GM08714 (cell line): ENCODE measurements at regions not wholly inside any gene's neighbourhood (a gene's known extent, or its start where the extent isn't known, plus 50 kb on each side); places are given as distances from the start of the nearest gene placed in this dataset.
"Not testable (repeated sequence)": the region's sequence is repeated elsewhere in the genome, so short reads cannot be mapped to it uniquely, and the experiment has no call there.

Source experiments
- H3K4me3 ChIP-seq: fragments of 200-500 bp; sonication (Bioruptor generic); 2 replicates; pipeline ENCODE4 v1.5.1; 2014; ENCODE audit warnings: mild to moderate bottlenecking, low read length, inconsistent platforms
- ZNF274 ChIP-seq: IDR thresholded peaks from 2 replicates; pipeline ENCODE4 v1.6.1; 2012; ENCODE audit warnings: mild to moderate bottlenecking, low read depth, low read length

DNA sequence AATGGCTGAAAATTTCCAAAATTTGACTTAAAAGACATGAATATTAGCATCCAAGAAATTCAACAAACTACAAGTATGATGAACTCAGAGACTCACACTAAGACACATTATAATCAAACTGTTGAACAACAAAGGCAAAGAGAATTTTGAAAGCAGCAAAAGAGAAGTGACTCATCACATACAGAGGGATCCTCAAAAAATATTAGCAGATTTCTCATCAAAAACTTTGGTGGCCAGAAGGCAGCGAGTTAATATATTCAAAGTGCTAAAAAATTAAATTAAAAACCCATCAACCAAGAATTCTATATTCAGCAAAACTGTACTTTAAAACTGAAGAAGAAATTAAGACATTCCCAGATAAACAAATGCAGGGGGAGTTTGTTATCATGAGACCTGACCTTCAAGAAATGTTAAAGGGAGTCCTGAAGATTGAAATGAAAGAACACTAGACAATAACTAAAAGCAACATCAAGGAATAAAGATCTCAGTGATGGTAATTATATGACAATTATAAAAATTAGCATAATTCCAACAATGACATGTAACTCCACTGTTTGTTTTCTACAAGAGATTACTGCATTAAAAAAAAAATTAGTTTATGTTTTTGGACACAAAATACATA is 150.0 kb downstream of the RNASET2 start:
- no peak overlapping the region for H3K4me3 ChIP-seq
- TF ChIP-seq ZNF274, result no peak

GRCh38 chr6:166803471-166803870 is 152.9 kb downstream of the RNASET2 start:
- no peak overlapping the region for H3K4me3 ChIP-seq
- no peak for TF ChIP-seq ZNF274

- no peak overlapping the region for H3K4me3 ChIP-seq
- no peak for TF ChIP-seq ZNF274
Measured at GRCh38 chr6:166802401-166802800, 153.9 kb downstream of the RNASET2 start.

DNA sequence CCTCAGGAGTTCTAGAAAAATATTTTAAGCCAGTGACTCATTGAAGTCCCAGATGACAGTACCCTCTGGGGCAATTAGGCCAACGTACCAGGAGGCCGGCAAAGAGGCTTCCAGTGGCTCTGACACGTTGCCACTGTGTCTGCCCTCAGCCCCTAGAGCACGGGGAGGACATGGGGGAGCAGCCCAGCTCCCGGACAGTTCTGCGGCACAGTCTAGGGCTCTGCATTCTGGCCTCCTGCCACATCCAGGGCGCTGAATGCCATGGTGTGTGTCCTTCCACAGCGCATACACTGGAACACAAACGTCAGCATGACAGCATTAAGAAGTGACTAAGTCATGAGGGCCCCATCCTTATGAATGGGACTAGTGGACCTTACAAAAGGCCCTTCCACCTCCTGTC is 156.2 kb downstream of the RNASET2 start:
- H3K4me3 ChIP-seq, result no peak overlapping the region
- TF ChIP-seq ZNF274, result no peak

DNA sequence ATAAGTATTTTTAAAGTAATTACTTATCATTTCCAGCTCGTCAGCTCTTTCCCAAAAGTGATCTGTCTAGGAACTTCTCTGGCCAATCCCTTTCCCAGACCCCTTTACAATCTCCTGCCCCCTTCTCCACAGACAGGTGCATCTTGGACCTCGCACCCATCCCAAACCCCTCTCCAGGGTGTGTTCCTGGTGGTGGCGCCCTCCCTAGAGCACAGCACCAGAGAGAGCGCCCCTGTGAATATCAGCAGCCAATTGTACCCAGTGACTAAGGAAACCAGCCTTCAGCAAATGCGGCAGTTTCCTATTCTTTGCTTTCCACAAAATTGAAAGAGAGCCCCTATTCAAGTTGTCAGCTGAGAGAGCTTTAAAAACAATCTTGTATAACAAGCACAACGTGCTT is 157.7 kb downstream of the RNASET2 start:
- TF ChIP-seq ZNF274, result no peak
- H3K4me3 ChIP-seq, result no peak overlapping the region

DNA sequence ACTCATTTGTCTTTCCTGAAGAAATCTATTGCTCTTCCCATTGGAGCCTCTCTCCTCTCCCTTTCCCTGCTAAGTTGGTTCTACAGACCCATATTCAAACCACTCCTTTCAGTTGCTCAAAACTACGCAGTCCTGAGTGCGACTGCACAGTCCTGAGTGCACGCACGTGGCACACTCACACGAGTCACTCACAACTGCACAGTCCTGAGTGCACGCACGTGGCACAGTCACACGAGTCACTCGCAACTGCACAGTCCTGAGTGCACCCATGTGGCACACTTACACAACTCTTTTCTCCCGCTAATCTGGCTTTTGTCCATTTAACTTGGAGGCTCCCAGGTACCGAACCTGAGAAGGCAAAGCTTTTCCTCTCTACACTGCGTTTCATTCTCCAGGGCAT is 159.7 kb downstream of the RNASET2 start:
- no peak overlapping the region for H3K4me3 ChIP-seq
- no peak for TF ChIP-seq ZNF274

GRCh38 chr6:166795879-166796278 is 160.5 kb downstream of the RNASET2 start:
- H3K4me3 ChIP-seq, result no peak overlapping the region
- no peak for TF ChIP-seq ZNF274

DNA sequence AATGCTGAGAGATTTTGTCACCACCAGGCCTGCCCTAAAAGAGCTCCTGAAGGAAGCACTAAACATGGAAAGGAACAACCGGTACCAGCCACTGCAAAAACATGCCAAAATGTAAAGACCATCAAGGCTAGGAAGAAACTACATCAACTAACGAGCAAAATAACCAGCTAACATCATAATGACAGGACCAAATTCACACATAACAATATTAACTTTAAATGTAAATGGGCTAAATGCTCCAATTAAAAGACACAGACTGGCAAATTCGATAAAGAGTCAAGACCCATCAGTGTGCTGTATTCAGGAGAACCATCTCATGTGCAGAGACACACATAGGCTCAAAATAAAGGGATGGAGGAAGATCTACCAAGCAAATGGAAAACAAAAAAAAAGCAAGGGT is 163.8 kb upstream of the RPS6KA2 start:
- H3K4me3 ChIP-seq, result not testable (repeated sequence)

GRCh38 chr6:166788846-166789529 is 161.9 kb upstream of the RPS6KA2 start:
- not testable (repeated sequence) for H3K4me3 ChIP-seq

- H3K4me3 ChIP-seq, result no peak overlapping the region
- no peak for TF ChIP-seq ZNF274
Measured at GRCh38 chr6:166786704-166787293, 159.7 kb upstream of the RPS6KA2 start.

- H3K4me3 ChIP-seq, result no peak overlapping the region
- no peak for TF ChIP-seq ZNF274
Measured at GRCh38 chr6:166785131-166785530, 158.1 kb upstream of the RPS6KA2 start.

GRCh38 chr6:166784691-166785090 is 157.6 kb upstream of the RPS6KA2 start:
- no peak overlapping the region for H3K4me3 ChIP-seq
- TF ChIP-seq ZNF274, result no peak

- TF ChIP-seq ZNF274, result no peak
Measured at GRCh38 chr6:166782520-166782919, 155.5 kb upstream of the RPS6KA2 start.

DNA sequence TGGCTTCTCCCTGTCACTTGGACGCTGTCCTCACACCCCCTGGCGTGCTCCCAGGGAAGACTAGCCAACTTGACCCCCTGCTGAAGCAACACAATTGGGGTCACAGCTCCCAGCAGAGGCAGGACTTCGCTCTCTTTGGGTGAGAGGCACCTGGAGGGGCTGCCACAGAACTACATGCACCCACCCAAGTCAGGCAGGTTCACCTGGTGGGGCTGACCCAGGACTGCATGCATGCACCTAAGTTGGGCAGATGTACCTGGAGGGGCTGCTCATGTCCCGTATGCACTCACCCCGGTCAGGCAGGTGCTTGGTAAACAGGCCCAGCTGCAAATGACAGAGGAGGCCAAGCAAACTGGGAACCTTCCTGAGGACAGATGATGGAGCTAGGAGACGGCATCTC is 154.3 kb upstream of the RPS6KA2 start:
- no peak for TF ChIP-seq ZNF274
- no peak overlapping the region for H3K4me3 ChIP-seq

More at GRCh38 chr6:166782520-166782919, 155.5 kb upstream of the RPS6KA2 start:
- H3K4me3 ChIP-seq, result no peak overlapping the region

DNA sequence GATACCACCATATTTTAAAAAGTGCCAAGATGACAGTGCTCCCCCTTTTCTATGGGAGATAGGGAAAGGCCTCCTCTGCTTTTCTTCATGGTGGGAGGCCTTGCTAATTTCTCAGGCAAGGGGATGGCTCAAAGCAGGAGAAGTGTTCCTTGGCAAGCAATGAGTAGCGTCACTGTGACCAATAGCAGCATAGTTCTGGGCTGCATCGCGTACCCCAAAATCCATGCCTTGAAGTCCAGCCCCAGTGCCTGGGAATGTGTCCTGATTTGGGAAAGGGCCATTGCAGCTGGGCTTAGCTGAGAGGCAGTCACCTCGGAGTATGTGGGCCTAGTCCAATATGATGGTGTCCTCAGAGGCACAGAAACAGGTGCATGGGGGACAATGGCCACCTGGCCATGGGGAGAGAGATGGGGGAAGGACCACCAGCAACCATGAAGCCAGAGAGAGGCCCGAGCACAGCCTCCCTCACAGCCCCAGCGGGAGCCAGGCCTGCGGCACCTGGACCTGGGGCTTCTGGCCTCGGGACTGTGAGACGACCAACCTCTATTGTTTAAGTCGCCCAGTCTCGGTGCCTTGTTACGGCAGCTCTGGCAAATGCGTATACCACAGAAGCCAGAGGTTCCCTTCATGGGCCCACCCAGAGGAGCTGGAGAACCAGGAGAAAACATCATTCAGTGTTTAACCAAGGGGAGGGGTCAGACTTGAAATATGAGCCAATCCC is 153.1 kb upstream of the RPS6KA2 start:
- TF ChIP-seq ZNF274, result no peak
- no peak overlapping the region for H3K4me3 ChIP-seq

DNA sequence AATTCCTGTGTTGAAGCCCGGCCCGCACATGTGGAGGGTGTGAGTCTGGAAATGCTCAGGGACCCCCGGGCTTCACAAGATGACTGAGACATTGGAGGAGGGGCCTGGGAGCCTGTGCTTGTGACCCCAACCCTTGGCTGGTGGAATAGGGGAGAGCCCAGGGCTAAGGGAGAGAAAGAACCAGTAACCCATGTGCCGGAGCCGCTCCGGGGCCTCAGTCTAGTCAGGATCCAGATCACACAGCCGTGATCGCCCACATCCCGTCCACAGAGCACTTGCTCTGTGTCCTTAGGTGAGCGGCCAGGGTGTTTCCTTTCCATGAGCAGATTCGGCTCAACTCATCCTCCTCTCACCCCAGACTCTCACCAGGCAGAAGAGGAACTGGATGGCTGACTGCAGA is 152.3 kb upstream of the RPS6KA2 start:
- H3K4me3 ChIP-seq, result no peak overlapping the region
- no peak for TF ChIP-seq ZNF274
